ENCODE measurements at regions not wholly inside any gene's neighbourhood (a gene's known extent, or its start where the extent isn't known, plus 50 kb on each side); places are given as distances from the start of the nearest gene placed in this dataset.

GRCh38 chr2:18149660-18150246, 271.3 kb downstream of the KCNS3 start:
- peak; percentile 81 for TF ChIP-seq CTCF (IDR thresholded peaks at IDR 0.05)
- no peak for DNase-seq (ENCODE audit: low spot score)
- no peaks in the 10 kb centered on the region for H3K36me3 Mint-ChIP-seq (ENCODE audit: low read depth)

GRCh38 chr2:18136881-18137475, 258.5 kb downstream of the KCNS3 start:
- no peak for TF ChIP-seq CTCF (IDR thresholded peaks at IDR 0.05)
- Mint-ChIP-seq H3K27ac (ENCODE audit: unreplicated experiment) (no peak overlapping the region), H3K27me3 (ENCODE audit: low read depth) (no peaks in the 10 kb centered on the region), H3K4me1 (ENCODE audit: low read depth) (peaks cover 5% of the 10 kb centered on the region), H3K4me3 (ENCODE audit: unreplicated experiment) (no peak overlapping the region), H3K36me3 (ENCODE audit: low read depth) (no peaks in the 10 kb centered on the region), H3K9me3 (ENCODE audit: low read depth) (peaks cover 4% of the 10 kb centered on the region)
- no peak for DNase-seq (ENCODE audit: low spot score)

More at GRCh38 chr2:18149660-18150246, 271.3 kb downstream of the KCNS3 start:
- Mint-ChIP-seq H3K27me3 (ENCODE audit: low read depth) (peaks cover 13% of the 10 kb centered on the region), H3K4me3 (ENCODE audit: unreplicated experiment) (no peak overlapping the region), H3K9me3 (ENCODE audit: low read depth) (no peaks in the 10 kb centered on the region), H3K4me1 (ENCODE audit: low read depth) (no peaks in the 10 kb centered on the region), H3K27ac (ENCODE audit: unreplicated experiment) (no peak overlapping the region)

- peaks cover 5% of the 10 kb centered on the region for H3K4me1 Mint-ChIP-seq (ENCODE audit: low read depth)
- no peaks in the 10 kb centered on the region for H3K36me3 Mint-ChIP-seq (ENCODE audit: low read depth)
- no peaks in the 10 kb centered on the region for H3K9me3 Mint-ChIP-seq (ENCODE audit: low read depth)
- TF ChIP-seq CTCF (IDR thresholded peaks at IDR 0.05): no peak
- H3K4me3 Mint-ChIP-seq (ENCODE audit: unreplicated experiment): no peak overlapping the region
- peaks cover 10% of the 10 kb centered on the region for H3K27me3 Mint-ChIP-seq (ENCODE audit: low read depth)
- no peak overlapping the region for H3K27ac Mint-ChIP-seq (ENCODE audit: unreplicated experiment)
- no peak for DNase-seq (ENCODE audit: low spot score)
Measured at GRCh38 chr2:18133310-18133709, 254.8 kb downstream of the KCNS3 start.

- Mint-ChIP-seq H3K4me3 (ENCODE audit: unreplicated experiment) (no peak overlapping the region), H3K36me3 (ENCODE audit: low read depth) (no peaks in the 10 kb centered on the region), H3K9me3 (ENCODE audit: low read depth) (no peaks in the 10 kb centered on the region), H3K4me1 (ENCODE audit: low read depth) (peaks cover 5% of the 10 kb centered on the region), H3K27ac (ENCODE audit: unreplicated experiment) (no peak overlapping the region), H3K27me3 (ENCODE audit: low read depth) (peaks cover 13% of the 10 kb centered on the region)
- DNase-seq (ENCODE audit: low spot score): no peak
- TF ChIP-seq CTCF (IDR thresholded peaks at IDR 0.05): no peak
Measured at GRCh38 chr2:18132697-18133096, 254.2 kb downstream of the KCNS3 start.

GRCh38 chr2:18131761-18132160, 253.3 kb downstream of the KCNS3 start:
- Mint-ChIP-seq H3K27ac (ENCODE audit: unreplicated experiment) (no peak overlapping the region), H3K27me3 (ENCODE audit: low read depth) (peaks cover 13% of the 10 kb centered on the region), H3K9me3 (ENCODE audit: low read depth) (no peaks in the 10 kb centered on the region), H3K36me3 (ENCODE audit: low read depth) (no peaks in the 10 kb centered on the region), H3K4me3 (ENCODE audit: unreplicated experiment) (no peak overlapping the region), H3K4me1 (ENCODE audit: low read depth) (peaks cover under 1% of the 10 kb centered on the region)
- DNase-seq (ENCODE audit: low spot score): no peak
- TF ChIP-seq CTCF (IDR thresholded peaks at IDR 0.05): no peak

Measured in chondrocyte (in vitro differentiated cells).